ENCODE measurements at regions not wholly inside any gene's neighbourhood (a gene's known extent, or its start where the extent isn't known, plus 50 kb on each side); places are given as distances from the start of the nearest gene placed in this dataset.
A peak's percentile ranks its signal among the peaks of the same experiment; 100 is the strongest.

GRCh38 chr16:58820411-58820810 lies 86.3 kb upstream of the GOT2 start:
- no peak overlapping the region for H3K4me3 ChIP-seq (ENCODE audit: low read length in 3 of 3)
- intact Hi-C loops (cut with DNase I): no loop called here
- no peak overlapping the region for H3K27ac ChIP-seq (ENCODE audit: low read depth in 2 of 2, low read length in 2 of 2)
- peaks cover 0 to 5% (median 0%) of the 10 kb centered on the region in 3 donors for H3K9me3 ChIP-seq (ENCODE audit: control insufficient read depth in 2 of 3, insufficient read depth in 1 of 3, low read length in 3 of 3)
- no peak for FAIRE-seq
- H3K9ac ChIP-seq (ENCODE audit: low read length in 3 of 3): no peak overlapping the region
- H3K27me3 ChIP-seq (ENCODE audit: control insufficient read depth, insufficient read depth, low read length): no peaks in the 10 kb centered on the region
- no peak for DNase-seq
- no peak for TF ChIP-seq CTCF (IDR thresholded peaks at IDR 0.05; ENCODE audit: borderline replicate concordance, extremely low read depth, insufficient read depth)
- no peaks in the 10 kb centered on the region for H3K36me3 ChIP-seq (ENCODE audit: control insufficient read depth in 2 of 3, insufficient read depth in 3 of 3, low read length in 3 of 3)
- H3K4me1 ChIP-seq (ENCODE audit: control insufficient read depth in 2 of 3, insufficient read depth in 2 of 3, low read depth in 1 of 3, low read length in 3 of 3): no peaks in the 10 kb centered on the region

GRCh38 chr16:58815181-58815888 lies 81.2 kb upstream of the GOT2 start:
- FAIRE-seq (no peak), DNase-seq (no peak)
- H3K9me3 ChIP-seq (ENCODE audit: control insufficient read depth in 2 of 3, insufficient read depth in 1 of 3, low read length in 3 of 3): no peaks in the 10 kb centered on the region
- no peaks in the 10 kb centered on the region for H3K27me3 ChIP-seq (ENCODE audit: control insufficient read depth, insufficient read depth, low read length)
- H3K9ac ChIP-seq (ENCODE audit: low read length in 3 of 3): no peak overlapping the region
- H3K27ac ChIP-seq (ENCODE audit: low read depth in 2 of 2, low read length in 2 of 2): no peak overlapping the region
- H3K4me1 ChIP-seq (ENCODE audit: control insufficient read depth in 2 of 3, insufficient read depth in 2 of 3, low read depth in 1 of 3, low read length in 3 of 3): peaks cover 0 to 3% (median 0%) of the 10 kb centered on the region in 3 donors
- no peak for TF ChIP-seq CTCF (IDR thresholded peaks at IDR 0.05; ENCODE audit: borderline replicate concordance, extremely low read depth, insufficient read depth)
- H3K4me3 ChIP-seq (ENCODE audit: low read length in 3 of 3): no peak overlapping the region
- no peaks in the 10 kb centered on the region for H3K36me3 ChIP-seq (ENCODE audit: control insufficient read depth in 2 of 3, insufficient read depth in 3 of 3, low read length in 3 of 3)
- intact Hi-C loops (cut with DNase I): no loop called here

GRCh38 chr16:58814348-58814801 lies 80.3 kb upstream of the GOT2 start:
- Histone ChIP-seq H3K27ac (ENCODE audit: low read depth in 2 of 2, low read length in 2 of 2) (no peak overlapping the region), H3K9me3 (ENCODE audit: control insufficient read depth in 2 of 3, insufficient read depth in 1 of 3, low read length in 3 of 3) (no peaks in the 10 kb centered on the region), H3K36me3 (ENCODE audit: control insufficient read depth in 2 of 3, insufficient read depth in 3 of 3, low read length in 3 of 3) (no peaks in the 10 kb centered on the region), H3K4me3 (ENCODE audit: low read length in 3 of 3) (peak overlapping the region; percentile 50 to 54 (median 54)), H3K9ac (ENCODE audit: low read length in 3 of 3) (peak overlapping the region in 2 of 3 donors; percentile 19 to 32), H3K4me1 (ENCODE audit: control insufficient read depth in 2 of 3, insufficient read depth in 2 of 3, low read depth in 1 of 3, low read length in 3 of 3) (peaks cover 0 to 3% (median 0%) of the 10 kb centered on the region in 3 donors), H3K27me3 (ENCODE audit: control insufficient read depth, insufficient read depth, low read length) (no peaks in the 10 kb centered on the region)
- FAIRE-seq (no peak), DNase-seq (peak in 4 of 5 donors; percentile 49 to 68 (median 64))
- TF ChIP-seq CTCF (IDR thresholded peaks at IDR 0.05; ENCODE audit: borderline replicate concordance, extremely low read depth, insufficient read depth): peak; percentile 67
- intact Hi-C loops (cut with DNase I): no loop called here

Data from kidney (tissue), 13 donors.